NT2/D1 (cell line): ENCODE measurements at regions not wholly inside any gene's neighbourhood (a gene's known extent, or its start where the extent isn't known, plus 50 kb on each side); places are given as distances from the start of the nearest gene placed in this dataset.

Experiments used
- SUZ12 ChIP-seq: IDR thresholded peaks from 2 replicates; pipeline ENCODE4 v1.6.1; 2011; ENCODE audit not compliant: insufficient read length, insufficient read depth; ENCODE audit errors: extremely low read depth
- YY1 ChIP-seq: IDR thresholded peaks from 2 replicates; pipeline ENCODE4 v1.6.1; 2011; ENCODE audit not compliant: insufficient read length, insufficient read depth
- ZNF274 ChIP-seq: IDR thresholded peaks from 2 replicates; pipeline ENCODE4 v1.6.1; 2011; ENCODE audit warnings: mild to moderate bottlenecking, low read depth, low read length

GRCh38 chr22:47801541-47802245 lies 1039.2 kb downstream of the TBC1D22A start:
- TF ChIP-seq YY1 (no peak), ZNF274 (no peak), SUZ12 (no peak)
